HepG2 (cell line): ENCODE measurements at regions not wholly inside any gene's neighbourhood (a gene's known extent, or its start where the extent isn't known, plus 50 kb on each side); places are given as distances from the start of the nearest gene placed in this dataset.
A peak's percentile ranks its signal among the peaks of the same experiment; 100 is the strongest.

Source experiments
- CCDC6 ChIP-seq: sonication (generic); formaldehyde crosslinking; IDR thresholded peaks from 2 replicates; pipeline ENCODE4 v1.8.1; 2022; ENCODE audit warnings: mild to moderate bottlenecking, missing genetic modification reagents, moderate library complexity
- KAT2B ChIP-seq: fragments of 150-350 bp; IDR thresholded peaks from 2 replicates; pipeline ENCODE4 v1.6.1; 2014; ENCODE audit warnings: low read depth, low read length, borderline replicate concordance
- KLF9 ChIP-seq: IDR thresholded peaks from 2 replicates; pipeline ENCODE4 v1.6.1; 2016; ENCODE audit warnings: low read depth
- NCOA5 ChIP-seq: sonication (generic); formaldehyde crosslinking; IDR thresholded peaks from 2 replicates; pipeline ENCODE4 v1.4.0; 2020; ENCODE audit warnings: missing genetic modification reagents
- NKX3-1 ChIP-seq: sonication (generic); formaldehyde crosslinking; IDR thresholded peaks from 2 replicates; pipeline ENCODE4 v1.5.0; 2020; ENCODE audit warnings: missing genetic modification reagents
- PHF5A ChIP-seq: IDR thresholded peaks from one replicate; pipeline ENCODE4 v1.6.1; 2018; ENCODE audit warnings: low read depth, missing genetic modification reagents; ENCODE audit not compliant: unreplicated experiment
- RBAK ChIP-seq: sonication (generic); formaldehyde crosslinking; IDR thresholded peaks from 2 replicates; pipeline ENCODE4 v1.5.1; 2020; ENCODE audit warnings: mild to moderate bottlenecking, missing genetic modification reagents
- RFXANK ChIP-seq: IDR thresholded peaks from 2 replicates; pipeline ENCODE4 v1.6.1; 2016
- RORA ChIP-seq: sonication (generic); formaldehyde crosslinking; IDR thresholded peaks from 2 replicates; pipeline ENCODE4 v1.5.0; 2020; ENCODE audit warnings: mild to moderate bottlenecking, missing genetic modification reagents, moderate library complexity
- SP5 ChIP-seq: IDR thresholded peaks from 2 replicates; pipeline ENCODE4 v1.6.1; 2016; ENCODE audit warnings: low read depth, borderline replicate concordance
- ZFYVE20 ChIP-seq: sonication (generic); formaldehyde crosslinking; IDR thresholded peaks from 2 replicates; pipeline ENCODE4 v1.8.0; 2023; ENCODE audit warnings: low read depth, mild to moderate bottlenecking, moderate library complexity, missing genetic modification reagents, borderline replicate concordance
- ZKSCAN8 ChIP-seq: IDR thresholded peaks from 2 replicates; pipeline ENCODE4 v1.6.1; 2016; ENCODE audit warnings: borderline replicate concordance, missing genetic modification reagents, missing compliant biosample characterization
- ZNF160 ChIP-seq: sonication (generic); formaldehyde crosslinking; IDR thresholded peaks from 2 replicates; pipeline ENCODE4 v1.8.0; 2022; ENCODE audit warnings: mild to moderate bottlenecking, inconsistent platforms, missing genetic modification reagents
- ZNF235 ChIP-seq: sonication (generic); formaldehyde crosslinking; IDR thresholded peaks from 2 replicates; pipeline ENCODE4 v1.8.1; 2023; ENCODE audit warnings: mild to moderate bottlenecking, missing genetic modification reagents, borderline replicate concordance
- ZNF24 ChIP-seq: fragments of 450-650 bp; IDR thresholded peaks from 2 replicates; pipeline ENCODE4 v1.6.1; 2017; ENCODE audit warnings: antibody characterized with exemption, mild to moderate bottlenecking
- ZNF292 ChIP-seq: sonication (generic); formaldehyde crosslinking; IDR thresholded peaks from 2 replicates; pipeline ENCODE4 v1.8.1; 2022; ENCODE audit warnings: mild to moderate bottlenecking, low read depth, missing genetic modification reagents, borderline replicate concordance
- ZNF326 ChIP-seq: sonication (generic); formaldehyde crosslinking; IDR thresholded peaks from 2 replicates; pipeline ENCODE4 v1.4.0; 2020; ENCODE audit warnings: missing genetic modification reagents, borderline replicate concordance
- ZNF484 ChIP-seq: sonication (generic); formaldehyde crosslinking; IDR thresholded peaks from 2 replicates; pipeline ENCODE4 v1.5.1; 2020; ENCODE audit warnings: mild to moderate bottlenecking, low read depth, missing genetic modification reagents, borderline replicate concordance
- ZNF737 ChIP-seq: sonication (generic); formaldehyde crosslinking; IDR thresholded peaks from 2 replicates; pipeline ENCODE4 v1.5.0; 2020; ENCODE audit warnings: missing genetic modification reagents, mild to moderate bottlenecking, borderline replicate concordance
- ZSCAN22 ChIP-seq: sonication (generic); formaldehyde crosslinking; IDR thresholded peaks from 2 replicates; pipeline ENCODE4 v1.4.0; 2020; ENCODE audit warnings: mild to moderate bottlenecking, missing genetic modification reagents
- TF ChIP-seq, protein P1 (sequence below): sonication (generic); formaldehyde crosslinking; IDR thresholded peaks from 2 replicates; pipeline ENCODE4 v1.4.0; 2020; ENCODE audit warnings: missing genetic modification reagents
- TF ChIP-seq, protein P2 (sequence below): sonication (generic); formaldehyde crosslinking; IDR thresholded peaks from 2 replicates; pipeline ENCODE4 v1.8.0; 2023; ENCODE audit warnings: mild to moderate bottlenecking, missing genetic modification reagents
- TF ChIP-seq, protein P3 (sequence below), 2 experiments: IDR thresholded peaks; 2 replicates each; pipeline ENCODE4 v1.6.1; 2011 to 2012; ENCODE audit warnings: low read length in 2 of 2, borderline replicate concordance in 1 of 2, low read depth in 1 of 2, mild to moderate bottlenecking in 1 of 2, moderate library complexity in 1 of 2
- TF ChIP-seq, protein P4 (sequence below): sonication (generic); formaldehyde crosslinking; IDR thresholded peaks from 2 replicates; pipeline ENCODE4 v1.4.0; 2020; ENCODE audit warnings: missing genetic modification reagents
- TF ChIP-seq, protein P5 (sequence below): sonication (generic); formaldehyde crosslinking; IDR thresholded peaks from 2 replicates; pipeline ENCODE4 v1.4.0; 2020; ENCODE audit warnings: mild to moderate bottlenecking, missing genetic modification reagents

DNA sequence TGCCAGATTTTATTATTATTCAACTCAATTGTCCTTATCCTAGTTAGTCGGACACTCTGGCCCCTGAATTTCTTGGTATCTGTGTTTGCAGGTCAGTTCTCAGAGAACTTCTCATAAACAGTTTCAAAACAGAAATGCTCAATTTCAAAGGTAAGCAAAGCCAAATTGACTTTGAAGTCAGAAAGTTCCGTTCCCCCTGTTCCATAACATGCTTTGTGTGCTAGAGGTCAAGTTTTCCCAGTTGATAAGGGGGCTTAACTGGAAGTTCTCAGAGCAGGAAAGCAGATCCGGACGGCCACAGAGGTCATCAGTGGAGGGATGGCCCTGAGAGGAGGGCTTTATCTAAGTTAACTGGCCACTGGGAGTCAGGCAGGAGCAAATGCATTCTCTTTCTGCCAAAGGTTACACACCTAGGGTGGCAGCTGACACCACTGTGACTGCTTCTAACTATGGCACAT lies 417.2 kb downstream of the COG6 start (continued):
- TF ChIP-seq, protein P1, sequence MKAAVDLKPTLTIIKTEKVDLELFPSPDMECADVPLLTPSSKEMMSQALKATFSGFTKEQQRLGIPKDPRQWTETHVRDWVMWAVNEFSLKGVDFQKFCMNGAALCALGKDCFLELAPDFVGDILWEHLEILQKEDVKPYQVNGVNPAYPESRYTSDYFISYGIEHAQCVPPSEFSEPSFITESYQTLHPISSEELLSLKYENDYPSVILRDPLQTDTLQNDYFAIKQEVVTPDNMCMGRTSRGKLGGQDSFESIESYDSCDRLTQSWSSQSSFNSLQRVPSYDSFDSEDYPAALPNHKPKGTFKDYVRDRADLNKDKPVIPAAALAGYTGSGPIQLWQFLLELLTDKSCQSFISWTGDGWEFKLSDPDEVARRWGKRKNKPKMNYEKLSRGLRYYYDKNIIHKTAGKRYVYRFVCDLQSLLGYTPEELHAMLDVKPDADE (CRISPR knock-in tag): no peak
- no peak for TF ChIP-seq CCDC6 (CRISPR knock-in tag)
- TF ChIP-seq, protein P2, sequence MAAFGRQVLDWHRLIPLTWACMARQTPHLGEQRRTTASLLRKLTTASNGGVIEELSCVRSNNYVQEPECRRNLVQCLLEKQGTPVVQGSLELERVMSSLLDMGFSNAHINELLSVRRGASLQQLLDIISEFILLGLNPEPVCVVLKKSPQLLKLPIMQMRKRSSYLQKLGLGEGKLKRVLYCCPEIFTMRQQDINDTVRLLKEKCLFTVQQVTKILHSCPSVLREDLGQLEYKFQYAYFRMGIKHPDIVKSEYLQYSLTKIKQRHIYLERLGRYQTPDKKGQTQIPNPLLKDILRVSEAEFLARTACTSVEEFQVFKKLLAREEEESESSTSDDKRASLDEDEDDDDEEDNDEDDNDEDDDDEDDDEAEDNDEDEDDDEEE (CRISPR knock-in tag): no peak
- no peak for TF ChIP-seq ZNF484 (CRISPR knock-in tag)
- TF ChIP-seq KAT2B: no peak
- peak; percentile 63 for TF ChIP-seq SP5 (CRISPR knock-in tag)
- TF ChIP-seq ZNF160 (CRISPR knock-in tag): peak; percentile 55; the same call in 1 of the 2 replicates
- no peak for TF ChIP-seq ZNF737 (CRISPR knock-in tag)
- TF ChIP-seq, protein P3, sequence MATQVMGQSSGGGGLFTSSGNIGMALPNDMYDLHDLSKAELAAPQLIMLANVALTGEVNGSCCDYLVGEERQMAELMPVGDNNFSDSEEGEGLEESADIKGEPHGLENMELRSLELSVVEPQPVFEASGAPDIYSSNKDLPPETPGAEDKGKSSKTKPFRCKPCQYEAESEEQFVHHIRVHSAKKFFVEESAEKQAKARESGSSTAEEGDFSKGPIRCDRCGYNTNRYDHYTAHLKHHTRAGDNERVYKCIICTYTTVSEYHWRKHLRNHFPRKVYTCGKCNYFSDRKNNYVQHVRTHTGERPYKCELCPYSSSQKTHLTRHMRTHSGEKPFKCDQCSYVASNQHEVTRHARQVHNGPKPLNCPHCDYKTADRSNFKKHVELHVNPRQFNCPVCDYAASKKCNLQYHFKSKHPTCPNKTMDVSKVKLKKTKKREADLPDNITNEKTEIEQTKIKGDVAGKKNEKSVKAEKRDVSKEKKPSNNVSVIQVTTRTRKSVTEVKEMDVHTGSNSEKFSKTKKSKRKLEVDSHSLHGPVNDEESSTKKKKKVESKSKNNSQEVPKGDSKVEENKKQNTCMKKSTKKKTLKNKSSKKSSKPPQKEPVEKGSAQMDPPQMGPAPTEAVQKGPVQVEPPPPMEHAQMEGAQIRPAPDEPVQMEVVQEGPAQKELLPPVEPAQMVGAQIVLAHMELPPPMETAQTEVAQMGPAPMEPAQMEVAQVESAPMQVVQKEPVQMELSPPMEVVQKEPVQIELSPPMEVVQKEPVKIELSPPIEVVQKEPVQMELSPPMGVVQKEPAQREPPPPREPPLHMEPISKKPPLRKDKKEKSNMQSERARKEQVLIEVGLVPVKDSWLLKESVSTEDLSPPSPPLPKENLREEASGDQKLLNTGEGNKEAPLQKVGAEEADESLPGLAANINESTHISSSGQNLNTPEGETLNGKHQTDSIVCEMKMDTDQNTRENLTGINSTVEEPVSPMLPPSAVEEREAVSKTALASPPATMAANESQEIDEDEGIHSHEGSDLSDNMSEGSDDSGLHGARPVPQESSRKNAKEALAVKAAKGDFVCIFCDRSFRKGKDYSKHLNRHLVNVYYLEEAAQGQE (IDR thresholded peaks at IDR 0.05; ENCODE audit: borderline replicate concordance in 1 of 2, low read depth in 1 of 2, low read length in 2 of 2): peak in 1 of 2 experiments; percentile 57; a peak in 1 of 4 replicates
- TF ChIP-seq ZSCAN22 (CRISPR knock-in tag): no peak
- 0 out of 2 replicates have a peak, but pooled peaks have one; percentile 29 for TF ChIP-seq RFXANK (CRISPR knock-in tag)
- TF ChIP-seq ZFYVE20 (CRISPR knock-in tag): no peak
- no peak for TF ChIP-seq ZNF24
- no peak for TF ChIP-seq ZNF326 (CRISPR knock-in tag)
- TF ChIP-seq ZNF292: peak; percentile 48; the same call in 1 of the 2 replicates
- TF ChIP-seq, protein P4, sequence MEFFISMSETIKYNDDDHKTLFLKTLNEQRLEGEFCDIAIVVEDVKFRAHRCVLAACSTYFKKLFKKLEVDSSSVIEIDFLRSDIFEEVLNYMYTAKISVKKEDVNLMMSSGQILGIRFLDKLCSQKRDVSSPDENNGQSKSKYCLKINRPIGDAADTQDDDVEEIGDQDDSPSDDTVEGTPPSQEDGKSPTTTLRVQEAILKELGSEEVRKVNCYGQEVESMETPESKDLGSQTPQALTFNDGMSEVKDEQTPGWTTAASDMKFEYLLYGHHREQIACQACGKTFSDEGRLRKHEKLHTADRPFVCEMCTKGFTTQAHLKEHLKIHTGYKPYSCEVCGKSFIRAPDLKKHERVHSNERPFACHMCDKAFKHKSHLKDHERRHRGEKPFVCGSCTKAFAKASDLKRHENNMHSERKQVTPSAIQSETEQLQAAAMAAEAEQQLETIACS: no peak
- TF ChIP-seq ZNF235 (CRISPR knock-in tag): no peak
- TF ChIP-seq ZKSCAN8 (CRISPR knock-in tag): peak; percentile 85; the same call in 1 of the 2 replicates
- TF ChIP-seq RBAK (CRISPR knock-in tag): no peak
- peak; percentile 54 for TF ChIP-seq PHF5A (CRISPR knock-in tag)
- TF ChIP-seq, protein P5, sequence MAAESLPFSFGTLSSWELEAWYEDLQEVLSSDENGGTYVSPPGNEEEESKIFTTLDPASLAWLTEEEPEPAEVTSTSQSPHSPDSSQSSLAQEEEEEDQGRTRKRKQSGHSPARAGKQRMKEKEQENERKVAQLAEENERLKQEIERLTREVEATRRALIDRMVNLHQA: no peak
- TF ChIP-seq KLF9 (CRISPR knock-in tag): no peak
- TF ChIP-seq NCOA5 (CRISPR knock-in tag): no peak
- TF ChIP-seq RORA (CRISPR knock-in tag): no peak
- peak; percentile 36; the same call in 1 of the 2 replicates for TF ChIP-seq NKX3-1
